UCSD-AML1 (cell line): ENCODE measurements at regions not wholly inside any gene's neighbourhood (a gene's known extent, or its start where the extent isn't known, plus 50 kb on each side); places are given as distances from the start of the nearest gene placed in this dataset.

Experiments
- DNase-seq: peaks from one replicate; lab custom pipeline; 2025; ENCODE audit not compliant: unreplicated experiment; lab: John Stamatoyannopoulos, UW

GRCh38 chr3:44015170-44015569 lies 226.5 kb upstream of the TOPAZ1 start:
- no peak for DNase-seq

DNA sequence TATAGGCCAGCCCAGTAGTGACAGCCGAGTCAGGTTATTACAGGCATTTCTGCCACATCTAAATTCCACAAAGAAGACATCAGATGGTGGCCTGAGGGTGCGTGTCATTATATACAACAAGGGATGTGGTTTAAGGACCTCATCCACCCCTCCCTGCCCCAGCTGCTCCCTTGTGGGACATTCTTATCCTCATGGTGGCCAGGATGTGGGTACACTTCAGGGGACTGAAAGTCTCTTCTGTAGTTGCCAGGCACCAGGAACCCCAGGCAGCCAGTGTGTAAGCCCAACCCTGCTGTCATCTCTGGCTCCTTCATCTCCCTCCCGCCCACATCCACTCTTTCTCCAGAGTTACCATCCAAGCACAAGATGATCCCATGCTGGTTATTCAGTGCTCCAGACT lies 224.9 kb upstream of the TOPAZ1 start:
- no peak for DNase-seq

- DNase-seq = no peak
Measured at GRCh38 chr3:44018926-44019325, 222.8 kb upstream of the TOPAZ1 start.

- no peak for DNase-seq
Measured at GRCh38 chr3:44019736-44020135, 221.9 kb upstream of the TOPAZ1 start.

DNA sequence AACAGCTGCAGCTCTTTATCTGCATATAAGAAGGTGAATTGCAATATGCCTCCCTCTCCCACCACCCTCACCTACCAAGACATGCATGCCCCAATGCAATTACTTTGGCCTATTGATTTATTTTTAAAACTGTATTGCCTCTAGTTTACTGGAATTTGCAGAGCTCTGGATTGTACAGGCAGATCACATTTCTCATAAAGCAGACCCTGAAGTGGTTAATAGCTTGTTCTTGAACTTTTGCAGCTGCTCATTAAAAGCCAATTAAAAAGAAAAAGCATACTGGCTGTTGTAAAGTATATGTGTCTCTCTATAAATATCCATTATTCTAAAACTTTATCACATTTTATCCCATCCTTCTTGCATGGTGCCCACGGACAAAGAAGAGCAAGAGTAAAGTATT lies 221.5 kb upstream of the TOPAZ1 start:
- DNase-seq = no peak

DNA sequence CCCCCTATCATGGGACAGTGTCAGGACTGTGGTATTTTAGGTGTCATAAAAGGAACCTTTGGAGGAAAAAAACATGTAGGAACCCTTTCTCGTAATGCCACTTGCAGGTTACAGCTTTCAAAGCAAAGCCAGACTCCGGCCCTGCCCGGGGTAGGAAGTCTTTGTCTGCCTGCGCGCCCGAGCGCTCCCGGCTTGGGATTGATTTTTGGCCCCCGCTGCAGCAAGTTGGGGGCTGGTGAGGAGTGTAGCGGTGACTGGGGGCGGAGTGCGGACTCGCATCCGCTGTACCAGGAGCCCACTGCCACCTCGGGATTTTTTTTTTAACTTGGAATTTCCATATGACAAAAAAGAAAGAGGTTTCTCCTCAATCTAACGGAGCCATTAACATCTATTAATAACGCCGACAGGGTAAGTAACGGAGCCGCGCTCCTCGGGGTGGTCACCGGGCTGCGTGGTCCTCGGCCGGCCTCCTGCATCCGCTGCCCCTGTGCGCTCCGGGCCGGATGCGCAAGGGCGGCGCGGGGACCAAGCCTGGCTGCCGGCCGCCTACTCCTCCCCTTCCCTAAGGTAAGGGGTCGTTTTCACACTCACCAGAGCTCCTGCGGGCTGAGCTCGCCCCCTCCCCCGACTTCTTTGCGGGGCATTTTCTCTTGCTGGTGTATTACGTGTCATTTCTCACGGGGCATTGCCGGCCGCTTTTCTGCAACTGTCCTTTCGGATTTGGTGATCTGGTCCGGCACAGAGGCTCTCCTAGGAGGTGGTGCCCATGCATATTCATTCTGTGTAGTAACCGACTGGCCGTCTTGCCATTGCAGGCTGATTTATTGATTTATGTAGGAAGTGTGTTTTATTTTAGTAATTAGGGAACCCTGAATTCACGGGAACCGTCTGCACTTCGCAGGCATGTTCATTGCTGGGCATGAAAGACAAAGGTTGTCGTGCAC lies 219.8 kb upstream of the TOPAZ1 start:
- DNase-seq = no peak

DNA sequence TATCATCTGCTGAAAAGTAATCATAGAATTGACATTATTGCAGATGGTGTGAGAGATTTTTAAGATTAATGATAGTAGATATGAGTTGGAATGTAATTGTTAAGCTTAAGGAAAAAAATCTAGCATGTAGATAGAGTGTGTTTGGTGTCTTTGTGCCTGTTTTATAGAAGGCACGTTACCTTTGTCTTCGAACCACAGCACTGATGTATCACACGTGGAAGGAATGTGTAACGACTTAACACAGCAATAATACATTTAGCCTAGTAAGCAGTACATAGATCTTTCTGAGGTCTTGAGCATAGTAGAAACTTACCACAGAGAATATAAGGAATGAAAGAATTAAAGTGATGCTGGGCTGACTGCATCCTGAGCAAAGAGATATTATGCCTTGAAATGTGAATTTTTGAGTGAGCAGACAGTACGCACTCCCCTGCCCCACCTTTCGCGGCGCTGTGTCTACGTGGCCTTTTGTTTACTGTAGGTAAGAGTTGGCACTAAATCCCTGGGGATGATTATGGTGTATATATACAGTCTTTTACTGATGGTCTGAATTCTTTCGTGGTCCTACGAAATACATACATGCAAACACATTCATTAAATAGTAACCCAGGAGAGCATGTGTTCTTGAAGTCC lies 217.6 kb upstream of the TOPAZ1 start:
- DNase-seq = no peak

- no peak for DNase-seq
Measured at GRCh38 chr3:44026220-44026865, 215.3 kb upstream of the TOPAZ1 start.

- no peak for DNase-seq
Measured at GRCh38 chr3:44029100-44029499, 212.6 kb upstream of the TOPAZ1 start.

DNA sequence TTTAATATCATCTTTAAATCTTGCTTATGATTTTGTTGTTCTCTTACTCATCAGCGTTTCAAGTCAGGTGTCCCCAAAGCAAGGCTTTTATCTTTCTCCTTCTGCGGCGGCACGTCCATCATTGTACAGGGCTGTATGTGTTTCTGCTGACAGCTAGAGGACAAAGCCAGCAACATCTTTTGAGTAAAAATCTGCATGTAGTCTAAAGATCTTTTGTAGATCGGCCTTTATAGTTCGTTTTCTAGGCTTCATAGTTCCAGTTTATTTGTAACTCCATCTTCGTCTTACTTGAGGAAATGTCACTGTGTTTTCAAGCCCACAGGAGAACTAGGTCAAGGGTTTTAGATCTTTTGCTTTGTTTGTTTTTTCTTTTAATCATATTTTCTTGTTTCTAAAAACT lies 211.4 kb upstream of the TOPAZ1 start:
- DNase-seq = no peak

- DNase-seq = no peak
Measured at GRCh38 chr3:44030687-44031305, 210.9 kb upstream of the TOPAZ1 start.

DNA sequence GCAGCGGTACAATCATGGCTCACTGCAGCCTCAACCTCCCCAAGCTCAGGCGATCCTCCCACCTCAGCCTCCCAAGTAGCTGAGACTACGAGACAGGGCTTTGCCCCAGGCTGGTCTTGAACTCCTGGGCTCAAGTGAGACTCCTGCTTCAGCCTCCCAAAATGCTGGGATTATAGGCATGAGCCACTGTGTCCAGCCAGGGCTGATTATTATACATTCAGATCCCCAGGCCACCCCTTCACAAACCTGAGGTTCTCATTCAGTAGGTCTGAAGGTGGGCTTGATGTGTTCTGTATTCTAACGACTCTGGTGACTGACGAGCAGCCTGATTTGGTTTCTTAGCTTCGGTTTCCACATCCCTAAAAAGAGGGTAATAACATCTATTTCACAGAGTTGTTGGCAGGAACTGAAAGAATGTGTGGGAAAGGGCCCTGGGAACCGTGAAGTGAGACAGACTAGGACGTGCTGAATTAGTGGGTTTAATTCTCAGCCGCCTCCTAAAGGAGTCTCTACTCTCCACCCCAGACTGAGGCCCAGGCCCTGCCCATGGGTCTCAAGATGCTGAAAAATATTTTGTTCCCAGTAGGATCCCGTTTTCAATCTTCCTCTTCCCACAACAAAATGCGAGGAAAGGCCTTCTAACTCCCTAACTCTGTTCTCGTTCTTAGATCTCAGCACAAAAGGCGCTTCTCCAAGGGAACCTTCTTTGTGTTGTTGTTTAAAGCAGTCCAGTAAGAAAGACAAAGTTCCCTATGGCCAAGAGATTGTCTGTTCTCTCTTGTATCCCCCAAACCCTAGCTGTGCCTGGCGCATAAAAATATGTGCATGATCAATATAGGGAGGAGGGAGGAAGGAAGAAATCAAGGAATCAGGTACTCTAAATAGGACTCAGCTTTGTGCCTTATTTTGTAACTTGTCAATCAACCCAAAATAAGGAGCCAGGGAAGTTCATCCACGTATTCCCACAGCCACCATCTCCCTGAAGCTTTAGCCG lies 210.0 kb upstream of the TOPAZ1 start:
- no peak for DNase-seq

DNA sequence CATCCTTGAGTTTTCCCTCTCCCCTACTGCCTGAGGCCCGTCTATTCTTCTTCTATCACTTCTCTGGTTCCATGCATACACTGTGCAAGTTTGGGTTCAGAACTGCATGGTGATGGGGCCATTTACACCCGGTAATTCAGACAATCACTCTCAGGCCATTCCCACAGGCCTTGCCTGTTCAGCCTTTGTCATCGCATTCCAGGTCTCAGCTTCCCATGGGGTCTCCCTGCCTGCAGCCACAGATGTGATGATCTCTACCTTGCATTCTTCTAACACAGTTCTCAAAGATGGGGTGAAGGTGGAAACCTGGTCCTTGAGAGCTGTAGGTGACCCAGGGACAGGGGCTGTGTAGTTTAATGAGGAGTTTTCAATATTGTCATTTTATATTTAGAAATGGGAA lies 209.2 kb upstream of the TOPAZ1 start:
- no peak for DNase-seq

- no peak for DNase-seq
Measured at GRCh38 chr3:44033123-44033522, 208.6 kb upstream of the TOPAZ1 start.

- DNase-seq = no peak
Measured at GRCh38 chr3:44036850-44037249, 204.8 kb upstream of the TOPAZ1 start.

DNA sequence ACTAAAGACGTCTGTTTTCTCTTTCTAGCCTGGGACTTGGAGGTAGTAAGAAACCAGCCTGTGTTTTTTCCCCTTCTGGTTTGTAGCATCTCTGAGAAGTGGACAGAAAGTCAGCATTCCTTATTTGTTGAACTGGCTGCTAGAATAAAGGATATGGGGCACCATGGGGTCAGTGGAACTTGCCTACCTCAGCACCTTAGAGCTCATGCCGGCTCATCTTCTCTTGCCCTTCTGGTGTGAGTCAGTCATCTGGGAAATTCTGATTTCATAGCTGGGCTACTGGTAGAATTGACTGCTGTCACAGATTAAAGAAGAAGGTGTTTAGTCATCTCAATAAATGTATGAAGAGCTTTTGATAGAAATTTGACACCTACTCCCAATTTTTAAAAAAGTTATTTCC lies 202.7 kb upstream of the TOPAZ1 start:
- DNase-seq = no peak

DNA sequence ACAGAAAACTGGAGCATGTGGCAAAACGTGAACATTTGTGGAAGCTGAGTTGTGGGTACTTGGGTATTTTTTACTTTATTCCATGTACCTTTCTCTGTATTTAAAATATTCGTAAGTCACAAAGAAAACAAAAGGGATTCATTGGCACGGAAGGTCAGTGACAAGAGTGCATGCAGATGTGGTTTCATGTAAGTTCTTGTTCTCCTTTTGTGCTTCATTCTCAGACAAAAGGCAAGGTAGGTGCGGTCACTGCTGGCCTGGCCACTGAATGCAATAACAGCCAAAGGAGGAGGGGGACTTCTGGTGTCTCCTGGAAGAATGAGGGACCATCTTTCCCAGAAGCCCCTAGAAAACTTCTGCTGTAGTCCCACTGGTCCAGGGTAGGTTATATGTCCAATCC lies 200.0 kb upstream of the TOPAZ1 start:
- no peak for DNase-seq

GRCh38 chr3:44042772-44043171 lies 198.9 kb upstream of the TOPAZ1 start:
- DNase-seq = no peak

- DNase-seq = peak; percentile 62
Measured at GRCh38 chr3:44045476-44046275, 196.0 kb upstream of the TOPAZ1 start.

DNA sequence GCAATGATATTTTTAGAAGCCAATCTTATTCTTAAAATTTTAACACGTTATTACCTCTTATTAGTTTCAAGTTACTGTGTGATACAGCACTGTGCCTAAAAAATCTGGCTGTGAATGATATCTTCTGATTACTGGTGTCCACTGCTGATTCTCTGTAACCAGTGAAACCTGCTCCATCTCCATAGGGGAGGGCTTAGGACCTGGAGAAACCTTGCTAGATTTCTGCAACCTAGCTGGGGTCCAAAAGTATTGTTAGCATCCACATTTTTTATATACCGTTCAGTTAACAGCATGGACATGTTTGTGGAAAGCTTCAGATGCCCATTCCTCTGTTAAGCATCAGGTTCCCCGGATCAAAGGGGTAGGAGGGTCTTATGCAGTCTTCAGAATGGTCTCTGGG lies 193.9 kb upstream of the TOPAZ1 start:
- DNase-seq = no peak
